GM21825 (cell line): ENCODE measurements at regions not wholly inside any gene's neighbourhood (a gene's known extent, or its start where the extent isn't known, plus 50 kb on each side); places are given as distances from the start of the nearest gene placed in this dataset.

Experiments
- ATAC-seq: cut with Tn5 transposase; IDR thresholded peaks from one replicate; pipeline ENCODE4 v1.9.1; 2021; ENCODE audit warnings: mild to moderate bottlenecking, moderate library complexity; ENCODE audit not compliant: unreplicated experiment

GRCh38 chr17:34151102-34151501, 104.0 kb upstream of the CCL2 start:
- no peak for ATAC-seq

- ATAC-seq: no peak
These were observed 101.1 kb upstream of the CCL2 start for GRCh38 chr17:34153991-34154390.

GRCh38 chr17:34154961-34155730, 99.9 kb upstream of the CCL2 start:
- no peak for ATAC-seq

- no peak for ATAC-seq
These were observed 99.1 kb upstream of the CCL2 start for GRCh38 chr17:34155947-34156346.

GRCh38 chr17:34156401-34156740, 98.7 kb upstream of the CCL2 start:
- no peak for ATAC-seq

GRCh38 chr17:34156741-34157589, 98.1 kb upstream of the CCL2 start:
- no peak for ATAC-seq

DNA sequence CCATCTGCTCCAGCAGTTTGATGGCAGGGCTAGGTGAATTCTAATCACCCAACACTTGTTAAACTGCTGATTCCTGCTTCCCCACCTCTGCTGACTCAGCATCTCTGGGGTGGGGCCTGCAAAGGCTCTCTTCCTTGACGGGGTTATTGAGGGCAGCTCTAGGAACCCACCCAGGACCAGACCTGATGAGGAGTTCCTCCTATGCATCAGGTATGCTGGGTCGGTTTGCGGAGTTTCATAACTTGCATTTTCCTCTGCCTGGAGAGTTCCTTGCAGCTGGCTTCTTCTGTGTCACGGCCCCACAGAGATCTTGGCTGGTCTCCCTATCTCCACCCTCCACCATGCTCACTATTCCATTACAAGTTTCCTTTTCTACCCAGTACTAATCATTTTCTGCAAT, 93.4 kb upstream of the CCL2 start:
- ATAC-seq: no peak

DNA sequence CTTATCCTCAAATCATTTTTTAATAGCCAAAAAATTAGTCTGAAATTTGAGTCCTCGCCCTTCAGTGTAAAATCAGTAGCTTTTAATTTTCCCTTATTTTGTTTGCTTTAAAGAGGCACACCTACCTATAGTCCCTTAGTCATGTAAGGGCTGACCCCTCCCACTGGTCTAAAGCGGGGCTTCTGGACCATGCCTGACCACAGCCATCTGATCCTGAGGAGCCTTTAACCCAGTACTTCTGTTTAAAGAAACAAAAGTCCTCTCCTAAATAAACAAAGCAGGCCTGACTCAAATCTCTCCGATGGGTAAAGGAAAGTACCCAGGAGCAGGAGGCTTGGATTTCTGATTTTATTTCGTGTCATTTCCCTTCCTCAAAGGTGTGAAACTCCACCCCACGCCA, 92.0 kb upstream of the CCL2 start:
- ATAC-seq: no peak

DNA sequence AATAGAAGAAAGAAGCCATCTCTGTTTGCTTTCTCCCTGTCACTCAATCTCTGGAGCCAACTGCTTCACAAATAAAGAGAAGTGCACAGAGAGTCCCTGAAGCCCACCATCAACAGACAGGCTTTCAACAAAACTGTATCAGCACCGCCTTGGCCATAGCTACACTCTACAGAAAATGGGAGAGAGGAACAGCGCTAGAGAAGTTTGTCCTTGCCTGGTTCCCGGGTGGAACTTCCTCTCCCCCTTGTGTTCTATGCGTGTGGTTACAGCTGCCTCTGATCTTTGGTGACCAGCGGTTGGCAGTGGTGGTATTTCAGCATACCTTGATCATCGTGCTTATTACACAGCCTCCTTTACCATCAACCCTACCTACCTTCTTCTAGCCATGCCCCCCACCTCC, 91.4 kb upstream of the CCL2 start:
- ATAC-seq: no peak

DNA sequence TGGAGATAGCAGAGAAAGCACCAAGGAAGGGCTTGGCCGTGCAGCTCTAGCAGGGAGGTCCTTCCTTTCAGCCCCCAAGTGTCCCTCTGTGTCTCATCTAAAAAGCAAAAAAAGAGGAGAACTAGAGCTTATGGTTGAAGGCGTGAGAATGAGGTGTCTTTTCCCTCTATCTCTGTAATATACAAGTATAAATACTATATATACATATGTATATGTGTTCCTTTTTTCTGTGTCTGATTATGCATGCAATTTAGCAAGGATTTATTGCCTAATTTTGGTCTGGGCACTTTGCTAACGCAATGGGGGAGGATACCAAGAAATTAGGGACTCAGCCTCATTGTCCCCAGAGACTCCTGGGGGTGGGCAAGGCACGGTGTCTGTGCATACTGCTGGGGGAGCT, 90.2 kb upstream of the CCL2 start:
- ATAC-seq: no peak

- no peak for ATAC-seq
These were observed 88.7 kb upstream of the CCL2 start for GRCh38 chr17:34166352-34166751.

- ATAC-seq: no peak
These were observed 87.7 kb upstream of the CCL2 start for GRCh38 chr17:34167354-34167753.

GRCh38 chr17:34168989-34169388, 86.1 kb upstream of the CCL2 start:
- ATAC-seq: no peak

DNA sequence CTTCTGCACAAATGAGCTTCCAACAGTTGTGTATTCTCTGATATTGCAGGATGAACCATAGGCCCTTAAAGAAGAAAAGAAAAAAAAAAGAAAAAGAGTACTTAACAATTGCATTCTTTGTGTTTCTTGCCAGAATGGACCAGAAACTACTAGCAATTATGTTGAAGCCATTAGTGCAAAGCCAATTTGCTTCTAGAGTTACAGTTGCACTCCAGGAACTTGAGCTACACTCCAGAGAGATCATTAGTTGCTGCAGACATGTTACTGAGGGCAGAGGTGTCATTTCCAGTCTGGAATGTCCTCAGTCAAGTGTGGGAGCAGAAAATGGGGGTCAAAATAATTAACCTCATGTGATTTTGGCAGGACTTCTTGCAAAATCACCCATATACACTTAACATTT, 85.6 kb upstream of the CCL2 start:
- no peak for ATAC-seq

DNA sequence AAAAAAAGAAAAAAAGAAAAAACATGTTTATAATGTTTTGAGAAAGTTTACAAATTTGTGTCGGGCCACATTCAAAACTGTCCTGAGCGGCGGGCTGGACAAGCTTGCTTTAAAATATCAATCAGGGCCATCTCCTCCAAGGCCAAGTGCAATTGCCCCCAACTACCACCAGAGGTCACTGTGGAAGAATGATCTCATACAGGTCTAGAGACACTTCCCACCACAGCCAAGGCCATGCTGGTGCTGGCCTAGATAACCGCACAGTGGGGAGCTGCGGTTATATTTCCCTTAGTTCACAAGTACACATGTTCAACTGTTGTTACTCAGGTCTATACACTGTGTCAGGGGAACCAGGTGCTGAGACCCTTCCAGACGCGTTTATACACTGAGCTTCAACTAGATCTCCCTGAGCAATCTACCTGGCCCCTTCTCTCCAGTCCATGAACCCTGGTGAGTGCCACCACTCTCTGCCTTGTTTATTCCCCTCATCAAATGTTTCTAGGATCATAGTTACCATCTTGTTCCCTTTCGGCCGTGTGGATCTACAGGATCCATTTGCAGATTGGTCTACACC, 83.8 kb upstream of the CCL2 start:
- ATAC-seq: no peak

DNA sequence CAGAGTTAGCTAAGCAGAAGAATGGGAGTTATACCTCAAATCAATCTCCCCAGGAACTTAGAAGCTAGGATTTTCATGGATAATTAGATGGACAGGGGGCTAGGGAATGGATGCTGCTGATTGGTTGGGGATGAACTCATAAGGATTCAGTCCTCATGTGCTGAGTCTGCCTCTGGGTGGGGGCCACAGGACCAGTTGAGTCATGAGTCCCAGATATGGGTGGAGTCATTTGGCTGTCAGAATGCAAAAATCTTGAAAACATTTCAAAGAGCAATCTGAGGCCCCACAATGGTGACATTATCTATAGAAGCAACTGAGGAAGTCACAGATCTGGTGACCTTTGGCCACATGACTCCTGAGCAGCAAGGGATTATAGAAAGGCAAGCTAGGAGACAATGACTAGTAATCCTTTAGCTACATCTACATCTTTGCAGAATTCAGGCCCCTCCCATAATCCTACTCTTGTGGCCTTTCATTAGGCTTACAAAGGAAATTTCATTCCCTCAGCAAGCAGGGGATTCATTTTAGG, 82.6 kb upstream of the CCL2 start:
- no peak for ATAC-seq

DNA sequence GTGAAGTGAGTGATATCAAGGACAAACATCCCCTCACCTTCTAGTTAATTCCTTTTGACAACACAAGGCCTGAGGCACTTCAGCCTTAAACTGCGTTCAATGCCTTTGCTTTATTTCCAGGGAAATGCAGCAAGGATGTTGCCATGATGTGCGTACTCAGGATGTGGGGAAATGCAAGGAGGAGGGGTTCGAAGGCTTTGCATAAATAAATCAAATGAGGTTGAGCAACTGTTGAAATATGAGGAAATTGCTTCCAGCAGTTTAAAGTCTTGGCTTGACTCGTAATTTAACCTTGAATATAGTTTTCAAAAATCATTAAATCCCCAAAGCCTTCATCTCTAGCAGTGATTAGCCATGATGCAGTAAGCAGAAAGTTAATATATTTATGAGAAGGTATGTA, 81.8 kb upstream of the CCL2 start:
- ATAC-seq: no peak

DNA sequence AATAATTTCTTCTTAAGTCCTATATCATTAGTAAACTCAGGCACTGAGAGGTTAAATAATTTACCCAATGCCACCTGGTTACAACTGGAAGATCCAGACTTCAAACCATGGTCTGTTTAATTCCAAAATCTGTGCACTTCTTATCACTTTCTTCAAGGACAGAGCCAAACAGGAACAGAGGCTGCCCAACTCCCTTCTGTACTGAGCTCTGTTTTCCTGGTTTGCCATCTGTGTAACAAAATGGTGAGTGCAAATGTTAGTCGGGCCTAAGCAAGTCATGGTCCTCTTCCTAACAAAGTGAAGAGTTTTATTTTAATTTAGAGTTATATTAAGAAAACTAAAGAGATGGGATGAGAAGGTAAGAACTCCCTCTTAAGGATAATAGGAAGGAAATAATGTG, 80.6 kb upstream of the CCL2 start:
- ATAC-seq: no peak

DNA sequence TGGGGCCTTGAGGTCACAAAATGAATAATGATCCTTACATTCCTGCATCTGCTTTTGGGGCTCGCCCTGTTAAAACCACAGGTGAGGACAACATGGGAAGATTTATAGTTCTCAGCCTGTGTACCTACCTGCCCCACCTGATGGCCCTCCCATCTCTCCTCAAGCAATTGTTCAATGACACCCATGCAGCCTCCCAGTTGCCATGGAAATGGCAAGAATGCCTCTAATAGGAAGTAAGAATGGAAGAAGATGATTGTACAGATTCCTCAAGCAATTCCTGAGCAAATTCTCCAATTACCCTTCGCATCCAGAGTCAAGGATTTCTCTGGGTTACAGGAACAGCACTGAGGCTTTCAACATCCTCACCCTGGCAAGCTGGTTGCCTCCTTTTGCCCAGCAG, 78.6 kb upstream of the CCL2 start:
- no peak for ATAC-seq

DNA sequence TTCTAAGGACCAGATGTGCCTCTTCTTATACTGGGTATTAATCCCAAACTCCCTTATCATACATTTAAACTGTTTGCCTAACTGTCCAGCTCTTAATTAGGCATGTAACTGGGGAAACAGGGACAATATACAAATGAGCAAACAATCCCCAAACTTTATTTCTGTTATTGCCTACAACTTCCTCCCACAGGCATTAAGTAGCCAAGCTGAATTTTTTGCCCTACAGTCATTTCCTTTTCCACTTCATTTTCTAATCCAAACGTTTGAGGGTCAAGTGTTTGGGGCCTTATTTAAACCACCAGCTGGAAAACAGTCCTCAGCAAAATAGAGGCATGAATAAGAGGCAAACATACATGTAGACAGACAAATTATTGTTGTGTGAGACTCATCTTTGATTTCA, 77.4 kb upstream of the CCL2 start:
- no peak for ATAC-seq

DNA sequence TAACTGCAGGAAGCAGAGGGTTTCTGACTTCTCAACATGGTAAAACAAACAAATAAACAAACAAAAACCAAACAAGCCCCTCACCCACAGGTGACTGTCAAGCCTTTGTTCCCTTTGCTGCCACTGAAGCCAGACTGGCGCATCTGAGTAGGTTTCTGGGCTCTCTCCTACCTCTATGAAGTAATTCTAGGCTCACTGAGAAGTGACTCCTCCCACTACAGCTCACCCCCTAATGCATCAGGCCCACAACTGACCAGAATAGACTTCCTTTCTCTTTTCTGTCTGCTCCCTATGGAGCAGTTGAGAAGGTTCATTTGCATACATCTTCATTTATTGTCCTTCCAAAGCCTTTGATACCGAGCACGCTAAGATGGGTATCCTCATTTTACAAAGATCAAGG, 77.0 kb upstream of the CCL2 start:
- no peak for ATAC-seq
